ENCODE measurements at regions not wholly inside any gene's neighbourhood (a gene's known extent, or its start where the extent isn't known, plus 50 kb on each side); places are given as distances from the start of the nearest gene placed in this dataset.

GRCh38 chr4:26003056-26003455 is 89.0 kb downstream of the SMIM20 start:
- no peaks in the 10 kb centered on the region for H3K27me3 ChIP-seq (ENCODE audit: insufficient read depth, low read length, poor library complexity)
- WGBS (ENCODE audit: extremely low coverage, insufficient coverage, low lambda C conversion rate), result no CpG with 5 or more reads among the region's 2 CpGs
- no peaks in the 10 kb centered on the region for H3K36me3 ChIP-seq (ENCODE audit: control insufficient read depth, insufficient read depth, low read length)
- H3K4ac ChIP-seq (ENCODE audit: low read depth, low read length), result no peak overlapping the region
- H3K79me2 ChIP-seq (ENCODE audit: control insufficient read depth, insufficient read depth, low read length), result no peaks in the 10 kb centered on the region
- no peak overlapping the region for H3K9ac ChIP-seq (ENCODE audit: low read length)
- no peak overlapping the region for H3K4me2 ChIP-seq (ENCODE audit: low read length)
- no peak overlapping the region for H2BK5ac ChIP-seq (ENCODE audit: low read length)
- no peak overlapping the region for H4K5ac ChIP-seq (ENCODE audit: low read length)
- H3K23ac ChIP-seq (ENCODE audit: low read length), result peak overlapping the region; percentile 34
- no peak overlapping the region for H2AK5ac ChIP-seq (ENCODE audit: low read length)
- H3K4me1 ChIP-seq (ENCODE audit: control insufficient read depth, low read depth, low read length), result no peaks in the 10 kb centered on the region
- no peak overlapping the region for H3K27ac ChIP-seq (ENCODE audit: low read depth, low read length)
- H4K8ac ChIP-seq (ENCODE audit: low read depth, low read length), result no peak overlapping the region
- no peaks in the 10 kb centered on the region for H3K79me1 ChIP-seq (ENCODE audit: low read length)
- H3K4me3 ChIP-seq (ENCODE audit: low read length), result no peak overlapping the region
- no peak overlapping the region for H2BK15ac ChIP-seq (replicated peaks; ENCODE audit: low read depth)
- no peak overlapping the region for H3K56ac ChIP-seq (ENCODE audit: low read length)
- no peak overlapping the region for H3K18ac ChIP-seq (ENCODE audit: low read length)
- H2BK120ac ChIP-seq (ENCODE audit: low read depth, low read length), result no peak overlapping the region
- DNase-seq, result no peak

DNA sequence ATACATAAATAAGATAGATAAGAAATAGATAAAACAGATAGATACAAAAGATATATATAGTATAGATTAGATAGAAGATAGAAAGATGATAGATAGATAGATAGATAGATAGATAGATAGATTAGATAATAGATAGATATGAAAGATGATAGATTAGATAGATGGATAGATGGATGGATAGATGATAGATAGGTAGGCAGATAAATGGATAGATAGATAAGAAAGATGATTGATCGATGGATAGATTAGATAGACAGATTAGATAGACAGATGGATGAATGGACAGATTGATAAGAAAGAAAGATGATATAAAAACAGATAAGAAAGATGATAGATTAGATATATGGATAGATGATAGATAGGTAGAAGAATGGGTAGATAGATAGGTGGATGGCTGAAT is 90.3 kb downstream of the SMIM20 start:
- no peaks in the 10 kb centered on the region for H3K79me2 ChIP-seq (ENCODE audit: control insufficient read depth, insufficient read depth, low read length)
- no peak overlapping the region for H2BK5ac ChIP-seq (ENCODE audit: low read length)
- H3K27ac ChIP-seq (ENCODE audit: low read depth, low read length), result no peak overlapping the region
- no peak overlapping the region for H3K4ac ChIP-seq (ENCODE audit: low read depth, low read length)
- no peak overlapping the region for H4K8ac ChIP-seq (ENCODE audit: low read depth, low read length)
- H2BK15ac ChIP-seq (replicated peaks; ENCODE audit: low read depth), result no peak overlapping the region
- DNase-seq, result no peak
- 100% methylated on average over 1 of the region's 1 CpG for WGBS (ENCODE audit: extremely low coverage, insufficient coverage, low lambda C conversion rate)
- H2BK120ac ChIP-seq (ENCODE audit: low read depth, low read length), result no peak overlapping the region
- no peak overlapping the region for H3K9ac ChIP-seq (ENCODE audit: low read length)
- no peak overlapping the region for H3K56ac ChIP-seq (ENCODE audit: low read length)
- H3K4me1 ChIP-seq (ENCODE audit: control insufficient read depth, low read depth, low read length), result no peaks in the 10 kb centered on the region
- no peak overlapping the region for H3K23ac ChIP-seq (ENCODE audit: low read length)
- H2AK5ac ChIP-seq (ENCODE audit: low read length), result no peak overlapping the region
- no peak overlapping the region for H3K18ac ChIP-seq (ENCODE audit: low read length)
- H3K4me2 ChIP-seq (ENCODE audit: low read length), result no peak overlapping the region
- H4K5ac ChIP-seq (ENCODE audit: low read length), result no peak overlapping the region
- H3K36me3 ChIP-seq (ENCODE audit: control insufficient read depth, insufficient read depth, low read length), result no peaks in the 10 kb centered on the region
- no peak overlapping the region for H3K4me3 ChIP-seq (ENCODE audit: low read length)
- H3K79me1 ChIP-seq (ENCODE audit: low read length), result no peaks in the 10 kb centered on the region
- no peaks in the 10 kb centered on the region for H3K27me3 ChIP-seq (ENCODE audit: insufficient read depth, low read length, poor library complexity)

DNA sequence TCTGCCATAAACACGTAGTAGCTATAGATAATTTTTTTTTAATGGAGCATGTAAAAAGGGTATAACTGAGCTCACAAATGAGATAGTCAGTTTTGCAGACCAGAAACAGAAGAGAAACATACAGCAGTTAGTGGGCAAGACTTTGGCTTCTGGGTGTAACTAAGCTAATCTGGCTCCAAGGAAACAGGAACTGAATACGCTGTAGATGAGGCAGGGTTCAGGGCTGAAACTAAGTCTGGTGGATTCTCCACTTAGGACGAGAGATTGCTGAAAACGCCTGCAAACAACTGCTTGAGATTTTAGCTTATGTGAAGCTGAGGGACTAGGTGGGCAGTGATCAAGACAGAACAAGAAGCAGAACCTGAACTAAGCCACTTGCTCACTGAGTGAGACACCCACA is 91.7 kb downstream of the SMIM20 start:
- no peak overlapping the region for H3K4ac ChIP-seq (ENCODE audit: low read depth, low read length)
- H2AK5ac ChIP-seq (ENCODE audit: low read length), result no peak overlapping the region
- H2BK15ac ChIP-seq (replicated peaks; ENCODE audit: low read depth), result no peak overlapping the region
- H3K23ac ChIP-seq (ENCODE audit: low read length), result no peak overlapping the region
- H3K79me2 ChIP-seq (ENCODE audit: control insufficient read depth, insufficient read depth, low read length), result no peaks in the 10 kb centered on the region
- H3K27ac ChIP-seq (ENCODE audit: low read depth, low read length), result no peak overlapping the region
- H3K4me1 ChIP-seq (ENCODE audit: control insufficient read depth, low read depth, low read length), result no peaks in the 10 kb centered on the region
- H3K18ac ChIP-seq (ENCODE audit: low read length), result no peak overlapping the region
- H3K79me1 ChIP-seq (ENCODE audit: low read length), result no peaks in the 10 kb centered on the region
- H2BK120ac ChIP-seq (ENCODE audit: low read depth, low read length), result no peak overlapping the region
- no peak for DNase-seq
- no peak overlapping the region for H3K9ac ChIP-seq (ENCODE audit: low read length)
- H3K4me3 ChIP-seq (ENCODE audit: low read length), result no peak overlapping the region
- H2BK5ac ChIP-seq (ENCODE audit: low read length), result no peak overlapping the region
- WGBS (ENCODE audit: extremely low coverage, insufficient coverage, low lambda C conversion rate), result no CpG with 5 or more reads among the region's 4 CpGs
- H4K8ac ChIP-seq (ENCODE audit: low read depth, low read length), result no peak overlapping the region
- H4K5ac ChIP-seq (ENCODE audit: low read length), result no peak overlapping the region
- H3K36me3 ChIP-seq (ENCODE audit: control insufficient read depth, insufficient read depth, low read length), result no peaks in the 10 kb centered on the region
- no peak overlapping the region for H3K4me2 ChIP-seq (ENCODE audit: low read length)
- H3K56ac ChIP-seq (ENCODE audit: low read length), result no peak overlapping the region
- no peaks in the 10 kb centered on the region for H3K27me3 ChIP-seq (ENCODE audit: insufficient read depth, low read length, poor library complexity)

- Histone ChIP-seq H3K4me1 (ENCODE audit: control insufficient read depth, low read depth, low read length) (no peaks in the 10 kb centered on the region), H3K4me2 (ENCODE audit: low read length) (no peak overlapping the region), H4K8ac (ENCODE audit: low read depth, low read length) (no peak overlapping the region), H3K18ac (ENCODE audit: low read length) (no peak overlapping the region), H3K23ac (ENCODE audit: low read length) (no peak overlapping the region), H2BK15ac (replicated peaks; ENCODE audit: low read depth) (no peak overlapping the region), H2AK5ac (ENCODE audit: low read length) (no peak overlapping the region), H3K9ac (ENCODE audit: low read length) (no peak overlapping the region), H2BK120ac (ENCODE audit: low read depth, low read length) (no peak overlapping the region), H3K36me3 (ENCODE audit: control insufficient read depth, insufficient read depth, low read length) (no peaks in the 10 kb centered on the region), H3K79me2 (ENCODE audit: control insufficient read depth, insufficient read depth, low read length) (no peaks in the 10 kb centered on the region), H2BK5ac (ENCODE audit: low read length) (no peak overlapping the region), H4K5ac (ENCODE audit: low read length) (no peak overlapping the region), H3K56ac (ENCODE audit: low read length) (no peak overlapping the region), H3K4ac (ENCODE audit: low read depth, low read length) (no peak overlapping the region), H3K4me3 (ENCODE audit: low read length) (no peak overlapping the region), H3K27me3 (ENCODE audit: insufficient read depth, low read length, poor library complexity) (no peaks in the 10 kb centered on the region), H3K79me1 (ENCODE audit: low read length) (no peaks in the 10 kb centered on the region), H3K27ac (ENCODE audit: low read depth, low read length) (no peak overlapping the region)
- DNase-seq, result no peak
- no CpG with 5 or more reads among the region's 1 CpG for WGBS (ENCODE audit: extremely low coverage, insufficient coverage, low lambda C conversion rate)
Observed at GRCh38 chr4:26008737-26009136, 94.7 kb downstream of the SMIM20 start.

GRCh38 chr4:26009502-26009901 is 95.5 kb downstream of the SMIM20 start:
- Histone ChIP-seq H3K56ac (ENCODE audit: low read length) (no peak overlapping the region), H3K79me2 (ENCODE audit: control insufficient read depth, insufficient read depth, low read length) (no peaks in the 10 kb centered on the region), H4K5ac (ENCODE audit: low read length) (no peak overlapping the region), H3K4me3 (ENCODE audit: low read length) (no peak overlapping the region), H3K4me2 (ENCODE audit: low read length) (no peak overlapping the region), H4K8ac (ENCODE audit: low read depth, low read length) (no peak overlapping the region), H3K4me1 (ENCODE audit: control insufficient read depth, low read depth, low read length) (no peaks in the 10 kb centered on the region), H2BK5ac (ENCODE audit: low read length) (no peak overlapping the region), H3K23ac (ENCODE audit: low read length) (no peak overlapping the region), H2BK15ac (replicated peaks; ENCODE audit: low read depth) (no peak overlapping the region), H3K36me3 (ENCODE audit: control insufficient read depth, insufficient read depth, low read length) (no peaks in the 10 kb centered on the region), H3K27me3 (ENCODE audit: insufficient read depth, low read length, poor library complexity) (no peaks in the 10 kb centered on the region), H3K9ac (ENCODE audit: low read length) (no peak overlapping the region), H2AK5ac (ENCODE audit: low read length) (no peak overlapping the region), H2BK120ac (ENCODE audit: low read depth, low read length) (no peak overlapping the region), H3K4ac (ENCODE audit: low read depth, low read length) (no peak overlapping the region), H3K27ac (ENCODE audit: low read depth, low read length) (no peak overlapping the region), H3K18ac (ENCODE audit: low read length) (no peak overlapping the region), H3K79me1 (ENCODE audit: low read length) (no peaks in the 10 kb centered on the region)
- WGBS (ENCODE audit: extremely low coverage, insufficient coverage, low lambda C conversion rate), result no CpG with 5 or more reads among the region's 3 CpGs
- no peak for DNase-seq

GRCh38 chr4:26010304-26010703 is 96.3 kb downstream of the SMIM20 start:
- Histone ChIP-seq H2AK5ac (ENCODE audit: low read length) (no peak overlapping the region), H4K8ac (ENCODE audit: low read depth, low read length) (no peak overlapping the region), H3K79me1 (ENCODE audit: low read length) (no peaks in the 10 kb centered on the region), H2BK5ac (ENCODE audit: low read length) (no peak overlapping the region), H3K23ac (ENCODE audit: low read length) (no peak overlapping the region), H2BK120ac (ENCODE audit: low read depth, low read length) (no peak overlapping the region), H3K79me2 (ENCODE audit: control insufficient read depth, insufficient read depth, low read length) (no peaks in the 10 kb centered on the region), H3K27ac (ENCODE audit: low read depth, low read length) (no peak overlapping the region), H3K4me2 (ENCODE audit: low read length) (no peak overlapping the region), H3K56ac (ENCODE audit: low read length) (no peak overlapping the region), H3K27me3 (ENCODE audit: insufficient read depth, low read length, poor library complexity) (no peaks in the 10 kb centered on the region), H4K5ac (ENCODE audit: low read length) (no peak overlapping the region), H3K4ac (ENCODE audit: low read depth, low read length) (no peak overlapping the region), H3K18ac (ENCODE audit: low read length) (no peak overlapping the region), H3K4me3 (ENCODE audit: low read length) (no peak overlapping the region), H3K36me3 (ENCODE audit: control insufficient read depth, insufficient read depth, low read length) (no peaks in the 10 kb centered on the region), H3K9ac (ENCODE audit: low read length) (no peak overlapping the region), H3K4me1 (ENCODE audit: control insufficient read depth, low read depth, low read length) (no peaks in the 10 kb centered on the region), H2BK15ac (replicated peaks; ENCODE audit: low read depth) (no peak overlapping the region)
- WGBS (ENCODE audit: extremely low coverage, insufficient coverage, low lambda C conversion rate), result no CpG with 5 or more reads among the region's 2 CpGs
- DNase-seq, result no peak

All from mesendoderm (in vitro differentiated cells).